PC-9 (cell line): ENCODE measurements at regions not wholly inside any gene's neighbourhood (a gene's known extent, or its start where the extent isn't known, plus 50 kb on each side); places are given as distances from the start of the nearest gene placed in this dataset.

ENCODE experiments used
- CTCF ChIP-seq: fragments of 200-600 bp; sonication (generic); conservative IDR thresholded peaks from 2 replicates; pipeline ENCODE4 v1.6.1; 2017; ENCODE audit warnings: mixed run types, antibody characterized with exemption, mild to moderate bottlenecking, moderate library complexity
- EZH2 ChIP-seq: fragments of 200-600 bp; sonication (generic); IDR thresholded peaks from 2 replicates; pipeline ENCODE4 v1.8.0; 2017; ENCODE audit warnings: antibody characterized with exemption, low read depth

- TF ChIP-seq CTCF = no peak
- no peak for TF ChIP-seq EZH2
Observed at GRCh38 chr11:19466314-19466713, 225.6 kb upstream of the E2F8 start.
